ENCODE measurements at regions not wholly inside any gene's neighbourhood (a gene's known extent, or its start where the extent isn't known, plus 50 kb on each side); places are given as distances from the start of the nearest gene placed in this dataset. TPM values are rescaled to one million over a fixed set of nuclear protein-coding genes. Genes with fewer than 3 reads are reported as not detected.
"Not testable (repeated sequence)": the region's sequence is repeated elsewhere in the genome, so short reads cannot be mapped to it uniquely, and the experiment has no call there.

GRCh38 chr1:148210624-148211023 lies 58.5 kb upstream of the NBPF11 start:
- H3K9me3 Mint-ChIP-seq; H3K4me1 Mint-ChIP-seq; H3K36me3 Mint-ChIP-seq (ENCODE audit: low read depth); H3K27me3 Mint-ChIP-seq (ENCODE audit: low read depth); H3K27ac Mint-ChIP-seq (ENCODE audit: unreplicated experiment); DNase-seq (ENCODE audit: low read depth, low spot score); H3K4me3 Mint-ChIP-seq: not testable (repeated sequence)

- not testable (repeated sequence) for H3K9me3 Mint-ChIP-seq; H3K27ac Mint-ChIP-seq (ENCODE audit: unreplicated experiment); H3K4me1 Mint-ChIP-seq; H3K4me3 Mint-ChIP-seq; H3K27me3 Mint-ChIP-seq (ENCODE audit: low read depth); H3K36me3 Mint-ChIP-seq (ENCODE audit: low read depth); DNase-seq (ENCODE audit: low read depth, low spot score)
These were observed 58.1 kb upstream of the NBPF11 start for GRCh38 chr1:148210166-148210565.

GRCh38 chr1:148202013-148202412 lies 49.9 kb upstream of the NBPF11 start:
- not testable (repeated sequence) for H3K4me1 Mint-ChIP-seq; H3K4me3 Mint-ChIP-seq; H3K9me3 Mint-ChIP-seq; H3K36me3 Mint-ChIP-seq (ENCODE audit: low read depth); DNase-seq (ENCODE audit: low read depth, low spot score); H3K27me3 Mint-ChIP-seq (ENCODE audit: low read depth); H3K27ac Mint-ChIP-seq (ENCODE audit: unreplicated experiment)

Small RNAs in the stretch of these regions (microRNA-seq; reads per million reads assigned to microRNA genes)
- gene MIR5087 (not detected), gene MIR6077 (not detected)

Measured in neural crest cell (in vitro differentiated cells).